A549 (cell line): ENCODE measurements at regions not wholly inside any gene's neighbourhood (a gene's known extent, or its start where the extent isn't known, plus 50 kb on each side); places are given as distances from the start of the nearest gene placed in this dataset.

Source experiments
- ATAC-seq, 2 experiments: fragments of 200-7000 bp in 1 of 2; fragments of >200 bp in 1 of 2; cut with Nextera tagmentation in 1 of 2; cut with Tn5 transposase in 1 of 2; 3 replicates each; pipeline versions ENCODE4 v1.8.0 to v1.9.1; 2018 to 2020; ENCODE audit warnings: mild to moderate bottlenecking in 1 of 2, moderate library complexity in 1 of 2
- CTCF ChIA-PET: fragments of 300-600 bp; sonication (Branson Sonifier 250); formaldehyde crosslinking; extraction: SDS; loops from one replicate; lab custom pipeline; 2021; ENCODE audit warnings: antibody characterized with exemption, inconsistent platforms; lab: Yijun Ruan, JAX
- POLR2A ChIA-PET: fragments of 350-600 bp; formaldehyde crosslinking; extraction: SDS; loops from one replicate; lab custom pipeline; 2021; ENCODE audit warnings: antibody characterized with exemption, inconsistent platforms; lab: Yijun Ruan, JAX
- DNase-seq, 2 experiments: peaks; one replicate each; pipeline versions ENCODE4 v3.0.0 to v3.0.0-alpha.2; 2011 to 2016; ENCODE audit warnings: low read depth in 1 of 2, low spot score in 1 of 2
- FAIRE-seq: peaks from 2 replicates; lab custom pipeline; 2011; peaks lifted over from hg19 to GRCh38; lab: Jason Lieb, UNC
- H3K27ac ChIP-seq, 2 experiments: fragments of >200 bp; sonication (Bioruptor Twin); formaldehyde crosslinking; 3 replicates each; pipeline ENCODE4 v1.5.1; 2016 to 2017
- H3K4me1 ChIP-seq: fragments of >200 bp; sonication (Bioruptor Twin); formaldehyde crosslinking; 3 replicates; pipeline ENCODE4 v1.6.1; 2016
- H3K4me2 ChIP-seq: fragments of >200 bp; sonication (Bioruptor Twin); formaldehyde crosslinking; 3 replicates; pipeline ENCODE4 v1.6.1; 2016
- H3K4me3 ChIP-seq: fragments of >200 bp; sonication (Bioruptor Twin); formaldehyde crosslinking; 3 replicates; pipeline ENCODE4 v1.5.1; 2016
- H3K9me3 ChIP-seq: fragments of >200 bp; sonication (Bioruptor Twin); formaldehyde crosslinking; 3 replicates; pipeline ENCODE4 v1.6.1; 2016
- BCL3 ChIP-seq: fragments of >200 bp; sonication (Bioruptor Twin); formaldehyde crosslinking; IDR thresholded peaks from 3 replicates; pipeline ENCODE4 v1.6.1; 2016
- BHLHE40 ChIP-seq: IDR thresholded peaks from 2 replicates; pipeline ENCODE4 v1.6.1; 2012; ENCODE audit warnings: low read depth, low read length, inconsistent platforms
- CBX2 ChIP-seq: fragments of 200-600 bp; sonication (generic); IDR thresholded peaks from 2 replicates; pipeline ENCODE4 v1.6.1; 2016; ENCODE audit warnings: low read depth, mild to moderate bottlenecking, borderline replicate concordance
- CHD2 ChIP-seq: fragments of 150-350 bp; IDR thresholded peaks from 2 replicates; pipeline ENCODE4 v1.6.1; 2014; ENCODE audit warnings: low read length; ENCODE audit not compliant: partially characterized antibody
- CTCF ChIP-seq: fragments of >200 bp; sonication (Bioruptor Twin); formaldehyde crosslinking; IDR thresholded peaks from 3 replicates; pipeline ENCODE4 v1.5.1; 2016
- E2F6 ChIP-seq: IDR thresholded peaks from 2 replicates; pipeline ENCODE4 v1.6.1; 2012; ENCODE audit warnings: low read depth, borderline replicate concordance
- EHF ChIP-seq: fragments of 250-450 bp; sonication (Bioruptor Pico); IDR thresholded peaks from 2 replicates; pipeline ENCODE4 v1.5.0; 2020; ENCODE audit warnings: mild to moderate bottlenecking
- EHMT2 ChIP-seq: fragments of 200-600 bp; sonication (generic); IDR thresholded peaks from 2 replicates; pipeline ENCODE4 v1.6.1; 2016; ENCODE audit warnings: antibody characterized with exemption, low read depth, mild to moderate bottlenecking, moderate library complexity
- ESRRA ChIP-seq: fragments of 150-350 bp; IDR thresholded peaks from 2 replicates; pipeline ENCODE4 v1.6.1; 2014; ENCODE audit warnings: mild to moderate bottlenecking, low read length, borderline replicate concordance
- FOSB ChIP-seq: fragments of 250-450 bp; sonication (Bioruptor Pico); IDR thresholded peaks from 2 replicates; pipeline ENCODE4 v1.5.0; 2020; ENCODE audit warnings: mild to moderate bottlenecking, moderate library complexity
- FOSL2 ChIP-seq, 2 experiments: fragments of 450-650 bp in 1 of 2; fragments of >200 bp in 1 of 2; sonication (Bioruptor Twin) in 1 of 2; formaldehyde crosslinking; IDR thresholded peaks; 2 replicates each; pipeline versions ENCODE4 v1.5.0 to v1.6.1; 2016 to 2020; ENCODE audit warnings: mild to moderate bottlenecking in 1 of 2, moderate library complexity in 1 of 2
- FOXS1 ChIP-seq: fragments of 250-450 bp; sonication (Bioruptor Pico); IDR thresholded peaks from 2 replicates; pipeline ENCODE4 v1.5.0; 2020; ENCODE audit warnings: mild to moderate bottlenecking, moderate library complexity
- HEYL ChIP-seq: fragments of 250-450 bp; sonication (Bioruptor Pico); IDR thresholded peaks from 2 replicates; pipeline ENCODE4 v1.8.0; 2021; ENCODE audit warnings: mild to moderate bottlenecking, moderate library complexity
- HMGXB4 ChIP-seq: fragments of 250-450 bp; sonication (Bioruptor Pico); IDR thresholded peaks from 2 replicates; pipeline ENCODE4 v1.5.0; 2021; ENCODE audit warnings: mild to moderate bottlenecking, moderate library complexity, borderline replicate concordance
- HOXA7 ChIP-seq: fragments of 250-450 bp; sonication (Bioruptor Pico); IDR thresholded peaks from 2 replicates; pipeline ENCODE4 v1.5.0; 2020; ENCODE audit warnings: mild to moderate bottlenecking, moderate library complexity
- HOXB5 ChIP-seq: fragments of 250-450 bp; sonication (Bioruptor Pico); IDR thresholded peaks from 2 replicates; pipeline ENCODE4 v1.5.0; 2020; ENCODE audit warnings: mild to moderate bottlenecking, moderate library complexity
- KDM1A ChIP-seq: fragments of 200-600 bp; sonication (generic); IDR thresholded peaks from 2 replicates; pipeline ENCODE4 v1.6.1; 2016; ENCODE audit warnings: low read depth, mild to moderate bottlenecking
- KDM5A ChIP-seq: fragments of 200-600 bp; sonication (generic); IDR thresholded peaks from 2 replicates; pipeline ENCODE4 v1.6.1; 2016; ENCODE audit warnings: antibody characterized with exemption, mild to moderate bottlenecking
- MAFK ChIP-seq: fragments of 450-650 bp; IDR thresholded peaks from 2 replicates; pipeline ENCODE4 v1.6.1; 2014; ENCODE audit not compliant: partially characterized antibody
- MAZ ChIP-seq: fragments of 150-350 bp; IDR thresholded peaks from 2 replicates; pipeline ENCODE4 v1.6.1; 2014; ENCODE audit warnings: antibody characterized with exemption, low read depth, low read length, borderline replicate concordance
- NPAS2 ChIP-seq: fragments of 250-450 bp; sonication (Bioruptor Pico); IDR thresholded peaks from 2 replicates; pipeline ENCODE4 v1.8.0; 2022; ENCODE audit warnings: mild to moderate bottlenecking, moderate library complexity, borderline replicate concordance
- PBX3 ChIP-seq: IDR thresholded peaks from 2 replicates; pipeline ENCODE4 v1.6.1; 2012
- PHF8 ChIP-seq: fragments of 200-600 bp; sonication (generic); IDR thresholded peaks from 2 replicates; pipeline ENCODE4 v1.6.1; 2016; ENCODE audit warnings: low read depth, mild to moderate bottlenecking, antibody characterized with exemption, moderate library complexity, borderline replicate concordance
- RCOR1 ChIP-seq: fragments of 150-350 bp; IDR thresholded peaks from 2 replicates; pipeline ENCODE4 v1.6.1; 2014; ENCODE audit warnings: antibody characterized with exemption, low read length, low read depth
- RFX5 ChIP-seq: fragments of 450-650 bp; IDR thresholded peaks from 2 replicates; pipeline ENCODE4 v1.7.1; 2014; ENCODE audit warnings: antibody characterized with exemption, mild to moderate bottlenecking, moderate library complexity
- SMC3 ChIP-seq: fragments of >200 bp; sonication (Bioruptor Twin); formaldehyde crosslinking; IDR thresholded peaks from 3 replicates; pipeline ENCODE4 v1.6.1; 2018; ENCODE audit warnings: inconsistent platforms
- TP53 ChIP-seq: fragments of 250-450 bp; sonication (Bioruptor Pico); IDR thresholded peaks from 2 replicates; pipeline ENCODE4 v1.5.0; 2021; ENCODE audit warnings: mild to moderate bottlenecking, moderate library complexity
- ZC3H11A ChIP-seq: fragments of 450-650 bp; IDR thresholded peaks from 2 replicates; pipeline ENCODE4 v1.6.1; 2014; ENCODE audit warnings: antibody characterized with exemption, mild to moderate bottlenecking
- ZSCAN20 ChIP-seq: fragments of 250-450 bp; sonication (Bioruptor Pico); IDR thresholded peaks from 2 replicates; pipeline ENCODE4 v1.8.0; 2022; ENCODE audit warnings: mild to moderate bottlenecking, moderate library complexity
- WGBS: methylation state at CpG from one replicate; pipeline ENCODE4 v1.1.6; 2017; ENCODE audit errors: missing lambda C conversion rate; 5-methylcytosine and 5-hydroxymethylcytosine counted together

- Histone ChIP-seq H3K4me1 (no peaks in the 10 kb centered on the region), H3K27ac (no peak overlapping the region), H3K4me2 (no peak overlapping the region), H3K4me3 (no peak overlapping the region), H3K9me3 (no peaks in the 10 kb centered on the region)
- POLR2A ChIA-PET = no interaction called here
- TF ChIP-seq BHLHE40 (no peak), FOSL2 (IDR thresholded peaks at IDR 0.05) (no peak), FOSL2 (CRISPR knock-in tag; IDR thresholded peaks at IDR 0.05) (no peak), SMC3 (no peak), ZSCAN20 (CRISPR knock-in tag) (no peak), MAFK (no peak), RFX5 (no peak), PHF8 (no peak), NPAS2 (CRISPR knock-in tag) (no peak)
- FAIRE-seq (no peak), ATAC-seq (no peak), DNase-seq (no peak)
- 36% methylated on average over 6 of the region's 6 CpGs for WGBS
- CTCF ChIA-PET = no interaction called here
Observed at GRCh38 chr6:85275338-85275985, 174.4 kb upstream of the NT5E start.

GRCh38 chr6:85273870-85274269 lies 176.0 kb upstream of the NT5E start:
- no peak for FAIRE-seq
- H3K4me3 ChIP-seq = no peak overlapping the region
- H3K4me2 ChIP-seq = no peak overlapping the region
- no peak overlapping the region for H3K27ac ChIP-seq
- ATAC-seq = no peak
- no peaks in the 10 kb centered on the region for H3K9me3 ChIP-seq
- TF ChIP-seq FOXS1 (CRISPR knock-in tag) (no peak), KDM5A (no peak), EHF (CRISPR knock-in tag) (no peak), KDM1A (no peak), E2F6 (no peak), MAFK (no peak), CHD2 (no peak), PBX3 (no peak), ESRRA (no peak), HEYL (CRISPR knock-in tag) (no peak), PHF8 (no peak), EHMT2 (no peak), FOSB (CRISPR knock-in tag) (no peak), CBX2 (no peak), TP53 (no peak), HOXB5 (CRISPR knock-in tag) (no peak)
- no peak for DNase-seq
- CTCF ChIA-PET = interaction anchor here (1.0 kb wide), 1 partner anchor 51 kb away, joined by 3 read pairs; no protein-coding TSS in a partner anchor
- POLR2A ChIA-PET = no interaction called here
- H3K4me1 ChIP-seq = no peaks in the 10 kb centered on the region

- ATAC-seq (no peak), DNase-seq (no peak)
- H3K4me1 ChIP-seq = no peaks in the 10 kb centered on the region
- POLR2A ChIA-PET = no interaction called here
- 72% methylated on average over 4 of the region's 4 CpGs for WGBS
- CTCF ChIA-PET = interaction anchor here (0.6 to 1.0 kb wide), 3 partner anchors 10 to 1605 kb away, joined by 3 read pairs; no protein-coding TSS in a partner anchor
- H3K4me3 ChIP-seq = no peak overlapping the region
- no peak overlapping the region for H3K4me2 ChIP-seq
- no peak overlapping the region for H3K27ac ChIP-seq
- no peaks in the 10 kb centered on the region for H3K9me3 ChIP-seq
- TF ChIP-seq CHD2 (no peak), MAZ (no peak), HOXA7 (CRISPR knock-in tag) (no peak), RFX5 (no peak), FOXS1 (CRISPR knock-in tag) (no peak), HMGXB4 (CRISPR knock-in tag) (no peak), RCOR1 (no peak), FOSB (CRISPR knock-in tag) (no peak), CTCF (no peak), ZC3H11A (no peak), BCL3 (no peak)
- TF ChIP-seq, all 56 proteins: peak for 0
- FAIRE-seq = no peak
Observed at GRCh38 chr6:85273046-85273445, 176.8 kb upstream of the NT5E start.
